HepG2 (cell line): ENCODE measurements at regions not wholly inside any gene's neighbourhood (a gene's known extent, or its start where the extent isn't known, plus 50 kb on each side); places are given as distances from the start of the nearest gene placed in this dataset.

Experiments used
- DNMT3B ChIP-seq: conservative IDR thresholded peaks from 2 replicates; pipeline ENCODE4 v1.6.1; 2016; ENCODE audit warnings: missing biosample characterization, control low read depth
- FOXA1 ChIP-seq, 2 experiments: fragments of 450-650 bp in 1 of 2; sonication (generic) in 1 of 2; formaldehyde crosslinking in 1 of 2; IDR thresholded peaks; 2 replicates each; pipeline versions ENCODE4 v1.4.0 to v1.6.1; 2016 to 2020; ENCODE audit warnings: missing genetic modification reagents in 1 of 2
- FOXP4 ChIP-seq: sonication (generic); formaldehyde crosslinking; IDR thresholded peaks from 2 replicates; pipeline ENCODE4 v1.4.0; 2020; ENCODE audit warnings: missing genetic modification reagents
- KDM3A ChIP-seq: IDR thresholded peaks from 2 replicates; pipeline ENCODE4 v1.6.1; 2018; ENCODE audit warnings: low read depth, missing compliant biosample characterization
- MAX ChIP-seq: IDR thresholded peaks from 2 replicates; pipeline ENCODE4 v1.6.1; 2012; ENCODE audit warnings: inconsistent platforms
- NFE2 ChIP-seq: sonication (generic); formaldehyde crosslinking; IDR thresholded peaks from 2 replicates; pipeline ENCODE4 v1.4.0; 2020; ENCODE audit warnings: missing genetic modification reagents
- REPIN1 ChIP-seq: sonication (generic); formaldehyde crosslinking; IDR thresholded peaks from 2 replicates; pipeline ENCODE4 v1.8.0; 2022; ENCODE audit warnings: missing genetic modification reagents, low read depth, mild to moderate bottlenecking, borderline replicate concordance
- RERE ChIP-seq: IDR thresholded peaks from 2 replicates; pipeline ENCODE4 v1.6.1; 2016; ENCODE audit warnings: low read depth, missing genetic modification reagents, missing compliant biosample characterization
- RXRA ChIP-seq: sonication (generic); formaldehyde crosslinking; IDR thresholded peaks from 2 replicates; pipeline ENCODE4 v1.5.1; 2020; ENCODE audit warnings: missing genetic modification reagents
- SMAD3 ChIP-seq: sonication (generic); formaldehyde crosslinking; IDR thresholded peaks from 2 replicates; pipeline ENCODE4 v1.4.0; 2020; ENCODE audit warnings: missing genetic modification reagents
- TBL1XR1 ChIP-seq: fragments of 150-350 bp; IDR thresholded peaks from 2 replicates; pipeline ENCODE4 v1.6.1; 2014; ENCODE audit warnings: borderline replicate concordance, low read length; ENCODE audit not compliant: partially characterized antibody
- THAP11 ChIP-seq: IDR thresholded peaks from 2 replicates; pipeline ENCODE4 v1.6.1; 2016; ENCODE audit warnings: missing biosample characterization, missing genetic modification reagents
- USF2 ChIP-seq, 2 experiments: sonication (generic) in 1 of 2; formaldehyde crosslinking in 1 of 2; IDR thresholded peaks; 2 replicates each; pipeline versions ENCODE4 v1.5.1 to v1.6.1; 2011 to 2020; ENCODE audit warnings: borderline replicate concordance in 1 of 2, low read depth in 1 of 2, low read length in 1 of 2, mild to moderate bottlenecking in 1 of 2, missing genetic modification reagents in 1 of 2, moderate library complexity in 1 of 2
- YEATS2 ChIP-seq: sonication (generic); formaldehyde crosslinking; IDR thresholded peaks from 2 replicates; pipeline ENCODE4 v1.4.0; 2020; ENCODE audit warnings: missing genetic modification reagents, borderline replicate concordance
- ZFP36L2 ChIP-seq: sonication (generic); formaldehyde crosslinking; IDR thresholded peaks from 2 replicates; pipeline ENCODE4 v1.4.0; 2020; ENCODE audit warnings: missing genetic modification reagents
- ZFY ChIP-seq: sonication (generic); formaldehyde crosslinking; IDR thresholded peaks from 2 replicates; pipeline ENCODE4 v1.4.0; 2020; ENCODE audit warnings: missing genetic modification reagents
- ZMYM3 ChIP-seq: sonication (generic); formaldehyde crosslinking; IDR thresholded peaks from 2 replicates; pipeline ENCODE4 v1.5.1; 2020; ENCODE audit warnings: mild to moderate bottlenecking, missing genetic modification reagents
- ZNF20 ChIP-seq: sonication (generic); formaldehyde crosslinking; IDR thresholded peaks from 2 replicates; pipeline ENCODE4 v1.4.0; 2020; ENCODE audit warnings: mild to moderate bottlenecking, moderate library complexity, missing genetic modification reagents
- ZNF552 ChIP-seq: sonication (generic); formaldehyde crosslinking; IDR thresholded peaks from 2 replicates; pipeline ENCODE4 v1.9.0; 2022; ENCODE audit warnings: missing genetic modification reagents, mild to moderate bottlenecking, borderline replicate concordance
- ZNF563 ChIP-seq: sonication (generic); formaldehyde crosslinking; IDR thresholded peaks from 2 replicates; pipeline ENCODE4 v1.8.0; 2022; ENCODE audit warnings: mild to moderate bottlenecking, moderate library complexity, missing genetic modification reagents
- ZNF597 ChIP-seq: sonication (generic); formaldehyde crosslinking; IDR thresholded peaks from 2 replicates; pipeline ENCODE4 v1.5.0; 2020; ENCODE audit warnings: missing genetic modification reagents
- ZNF792 ChIP-seq: IDR thresholded peaks from 2 replicates; pipeline ENCODE4 v1.6.1; 2016

- TF ChIP-seq RERE (CRISPR knock-in tag) (no peak), FOXA1 (IDR thresholded peaks at IDR 0.05) (no peak), FOXA1 (CRISPR knock-in tag; IDR thresholded peaks at IDR 0.05) (0 out of 2 replicates have a peak, but pooled peaks have one; percentile 1), ZNF552 (CRISPR knock-in tag) (no peak; the same call in 1 of the 2 replicates), ZMYM3 (no peak), ZFP36L2 (CRISPR knock-in tag) (no peak), KDM3A (CRISPR knock-in tag) (no peak), DNMT3B (CRISPR knock-in tag) (no peak), SMAD3 (CRISPR knock-in tag) (no peak), ZNF20 (no peak), YEATS2 (no peak), MAX (peak; percentile 82), ZNF563 (CRISPR knock-in tag) (no peak; the same call in 1 of the 2 replicates), FOXP4 (CRISPR knock-in tag) (no peak), USF2 (IDR thresholded peaks at IDR 0.05; ENCODE audit: low read depth, low read length) (peak; percentile 49), USF2 (CRISPR knock-in tag; IDR thresholded peaks at IDR 0.05; ENCODE audit: borderline replicate concordance) (peak; percentile 76; the same call in 1 of the 2 replicates), ZNF792 (CRISPR knock-in tag) (no peak), RXRA (CRISPR knock-in tag) (no peak), TBL1XR1 (no peak), REPIN1 (CRISPR knock-in tag) (no peak), ZFY (CRISPR knock-in tag) (peak; percentile 32; the same call in 1 of the 2 replicates), THAP11 (CRISPR knock-in tag) (no peak), NFE2 (no peak), ZNF597 (no peak)
Observed at GRCh38 chr2:8573942-8574195, 108.0 kb upstream of the ID2 start (continued).
